HFF-Myc (cell line): ENCODE measurements at regions not wholly inside any gene's neighbourhood (a gene's known extent, or its start where the extent isn't known, plus 50 kb on each side); places are given as distances from the start of the nearest gene placed in this dataset.

Experiments
- DNase-seq: peaks from one replicate; pipeline ENCODE4 v3.0.0-alpha.2; 2011; ENCODE audit warnings: low read depth; ENCODE audit errors: extremely low read depth
- H3K4me3 ChIP-seq: replicated peaks from 2 replicates; pipeline ENCODE4 v1.5.1; 2011; ENCODE audit warnings: low read depth, mild to moderate bottlenecking, control low read depth, low read length
- CTCF ChIP-seq: IDR thresholded peaks from 2 replicates; pipeline ENCODE4 v1.5.1; 2012; ENCODE audit warnings: mild to moderate bottlenecking, low read depth, low read length, control low read depth; ENCODE audit errors: missing control alignments

- no peak for DNase-seq
- no peak for TF ChIP-seq CTCF
- no peak overlapping the region for H3K4me3 ChIP-seq
Observed at GRCh38 chr6:92715991-92716390, 703.4 kb downstream of the EPHA7 start.

- no peak overlapping the region for H3K4me3 ChIP-seq
- no peak for TF ChIP-seq CTCF
- no peak for DNase-seq
Observed at GRCh38 chr6:92714346-92714745, 705.0 kb downstream of the EPHA7 start.

- no peak for TF ChIP-seq CTCF
- H3K4me3 ChIP-seq = no peak overlapping the region
- no peak for DNase-seq
Observed at GRCh38 chr6:92710048-92710447, 709.3 kb downstream of the EPHA7 start.

- no peak for DNase-seq
- H3K4me3 ChIP-seq = no peak overlapping the region
- TF ChIP-seq CTCF = no peak
Observed at GRCh38 chr6:92708945-92709344, 710.4 kb downstream of the EPHA7 start.

GRCh38 chr6:92708270-92708669 lies 711.1 kb downstream of the EPHA7 start:
- no peak for TF ChIP-seq CTCF
- no peak for DNase-seq

GRCh38 chr6:92706976-92707375 lies 712.4 kb downstream of the EPHA7 start:
- DNase-seq = no peak
- TF ChIP-seq CTCF = no peak

More at GRCh38 chr6:92708270-92708669, 711.1 kb downstream of the EPHA7 start:
- no peak overlapping the region for H3K4me3 ChIP-seq

GRCh38 chr6:92701425-92702096 lies 717.8 kb downstream of the EPHA7 start:
- DNase-seq = no peak
- TF ChIP-seq CTCF = no peak
- H3K4me3 ChIP-seq = no peak overlapping the region

More at GRCh38 chr6:92706976-92707375, 712.4 kb downstream of the EPHA7 start:
- H3K4me3 ChIP-seq = no peak overlapping the region
